ENCODE measurements at regions not wholly inside any gene's neighbourhood (a gene's known extent, or its start where the extent isn't known, plus 50 kb on each side); places are given as distances from the start of the nearest gene placed in this dataset.

DNA sequence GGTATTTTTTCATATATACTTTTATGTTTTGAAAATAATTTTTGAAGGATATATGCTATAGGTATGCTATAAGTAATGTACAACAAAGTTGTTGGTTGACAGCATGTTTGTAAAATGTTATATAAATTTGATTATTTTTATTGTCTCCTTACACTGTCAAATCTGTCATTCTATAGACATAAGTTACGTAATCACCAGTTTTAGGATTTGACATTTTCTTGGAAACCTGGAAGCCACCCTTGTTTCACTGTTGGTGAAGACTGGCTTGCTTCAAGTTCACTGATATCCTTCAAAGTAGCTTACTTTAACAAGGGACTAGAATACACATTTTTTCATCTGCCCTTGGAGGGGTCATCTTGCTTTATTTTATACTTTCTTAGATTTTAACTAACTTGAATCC, 1288.6 kb upstream of the EYS start:
- TF ChIP-seq, protein P1, sequence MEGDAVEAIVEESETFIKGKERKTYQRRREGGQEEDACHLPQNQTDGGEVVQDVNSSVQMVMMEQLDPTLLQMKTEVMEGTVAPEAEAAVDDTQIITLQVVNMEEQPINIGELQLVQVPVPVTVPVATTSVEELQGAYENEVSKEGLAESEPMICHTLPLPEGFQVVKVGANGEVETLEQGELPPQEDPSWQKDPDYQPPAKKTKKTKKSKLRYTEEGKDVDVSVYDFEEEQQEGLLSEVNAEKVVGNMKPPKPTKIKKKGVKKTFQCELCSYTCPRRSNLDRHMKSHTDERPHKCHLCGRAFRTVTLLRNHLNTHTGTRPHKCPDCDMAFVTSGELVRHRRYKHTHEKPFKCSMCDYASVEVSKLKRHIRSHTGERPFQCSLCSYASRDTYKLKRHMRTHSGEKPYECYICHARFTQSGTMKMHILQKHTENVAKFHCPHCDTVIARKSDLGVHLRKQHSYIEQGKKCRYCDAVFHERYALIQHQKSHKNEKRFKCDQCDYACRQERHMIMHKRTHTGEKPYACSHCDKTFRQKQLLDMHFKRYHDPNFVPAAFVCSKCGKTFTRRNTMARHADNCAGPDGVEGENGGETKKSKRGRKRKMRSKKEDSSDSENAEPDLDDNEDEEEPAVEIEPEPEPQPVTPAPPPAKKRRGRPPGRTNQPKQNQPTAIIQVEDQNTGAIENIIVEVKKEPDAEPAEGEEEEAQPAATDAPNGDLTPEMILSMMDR (conservative IDR thresholded peaks at IDR 0.05; ENCODE audit: low read depth, low read length): no peak
- TF ChIP-seq EZH2 (IDR thresholded peaks at IDR 0.05; ENCODE audit: borderline replicate concordance, low read depth, low read length, poor library complexity, severe bottlenecking): no peak

All from A673 (cell line).